Loucy (cell line): ENCODE measurements at regions not wholly inside any gene's neighbourhood (a gene's known extent, or its start where the extent isn't known, plus 50 kb on each side); places are given as distances from the start of the nearest gene placed in this dataset.

Experiments used
- H2AFZ ChIP-seq: fragments of 200-600 bp; sonication (generic); 2 replicates; pipeline ENCODE4 v1.6.0; 2016; ENCODE audit warnings: antibody characterized with exemption, mild to moderate bottlenecking, low read length, moderate library complexity
- H3F3A ChIP-seq: fragments of 200-600 bp; 2 replicates; pipeline ENCODE4 v1.6.0; 2016; ENCODE audit warnings: antibody characterized with exemption, low read depth, mild to moderate bottlenecking
- H3K27me3 ChIP-seq: fragments of 200-600 bp; sonication (generic); 2 replicates; pipeline ENCODE4 v1.6.1; 2014; ENCODE audit warnings: low read length, mild to moderate bottlenecking; ENCODE audit not compliant: insufficient read depth, poor library complexity, severe bottlenecking
- H3K36me3 ChIP-seq: fragments of 200-600 bp; sonication (generic); 2 replicates; pipeline ENCODE4 v1.6.1; 2016; ENCODE audit warnings: low read length; ENCODE audit not compliant: insufficient read depth
- H3K4me1 ChIP-seq: fragments of 200-600 bp; sonication (generic); 2 replicates; pipeline ENCODE4 v1.5.1; 2014; ENCODE audit warnings: low read length, mild to moderate bottlenecking; ENCODE audit not compliant: insufficient read depth, poor library complexity, severe bottlenecking
- H3K4me2 ChIP-seq: fragments of 200-600 bp; sonication (generic); 2 replicates; pipeline ENCODE4 v1.6.0; 2014; ENCODE audit warnings: antibody characterized with exemption, low read length, low read depth, mild to moderate bottlenecking; ENCODE audit not compliant: poor library complexity, severe bottlenecking
- H3K4me3 ChIP-seq: fragments of 200-600 bp; sonication (generic); 2 replicates; pipeline ENCODE4 v1.5.1; 2014; ENCODE audit warnings: low read length, mild to moderate bottlenecking, mixed read lengths; ENCODE audit not compliant: poor library complexity, severe bottlenecking
- H3K79me2 ChIP-seq: fragments of 200-600 bp; sonication (generic); 2 replicates; pipeline ENCODE4 v1.6.1; 2014; ENCODE audit warnings: low read length; ENCODE audit not compliant: insufficient read depth
- H3K9ac ChIP-seq: fragments of 200-600 bp; sonication (generic); 2 replicates; pipeline ENCODE4 v1.6.0; 2014; ENCODE audit warnings: mild to moderate bottlenecking, low read depth, low read length, moderate library complexity; ENCODE audit not compliant: poor library complexity, severe bottlenecking
- H3K9me2 ChIP-seq: fragments of 200-600 bp; sonication (generic); replicated peaks from 2 replicates; pipeline ENCODE4 v1.6.1; 2016; ENCODE audit warnings: low read depth, low read length, mixed read lengths
- H3K9me3 ChIP-seq: fragments of 200-600 bp; sonication (generic); 2 replicates; pipeline ENCODE4 v1.6.1; 2014; ENCODE audit warnings: mild to moderate bottlenecking, antibody characterized with exemption, low read length, low read depth; ENCODE audit not compliant: insufficient read depth
- H4K20me1 ChIP-seq: fragments of 200-600 bp; sonication (generic); 2 replicates; pipeline ENCODE4 v1.6.0; 2014; ENCODE audit warnings: antibody characterized with exemption, low read length, mild to moderate bottlenecking; ENCODE audit not compliant: insufficient read depth, poor library complexity, severe bottlenecking
- EZH2phosphoT487 ChIP-seq: fragments of 200-600 bp; IDR thresholded peaks from 2 replicates; pipeline ENCODE4 v1.6.1; 2018; ENCODE audit warnings: antibody characterized with exemption, mild to moderate bottlenecking, moderate library complexity, borderline replicate concordance
- TF ChIP-seq, protein P1 (sequence below): fragments of 200-600 bp; sonication (generic); conservative IDR thresholded peaks from 2 replicates; pipeline ENCODE4 v1.5.1; 2014; ENCODE audit warnings: mild to moderate bottlenecking, antibody characterized with exemption, low read length

DNA sequence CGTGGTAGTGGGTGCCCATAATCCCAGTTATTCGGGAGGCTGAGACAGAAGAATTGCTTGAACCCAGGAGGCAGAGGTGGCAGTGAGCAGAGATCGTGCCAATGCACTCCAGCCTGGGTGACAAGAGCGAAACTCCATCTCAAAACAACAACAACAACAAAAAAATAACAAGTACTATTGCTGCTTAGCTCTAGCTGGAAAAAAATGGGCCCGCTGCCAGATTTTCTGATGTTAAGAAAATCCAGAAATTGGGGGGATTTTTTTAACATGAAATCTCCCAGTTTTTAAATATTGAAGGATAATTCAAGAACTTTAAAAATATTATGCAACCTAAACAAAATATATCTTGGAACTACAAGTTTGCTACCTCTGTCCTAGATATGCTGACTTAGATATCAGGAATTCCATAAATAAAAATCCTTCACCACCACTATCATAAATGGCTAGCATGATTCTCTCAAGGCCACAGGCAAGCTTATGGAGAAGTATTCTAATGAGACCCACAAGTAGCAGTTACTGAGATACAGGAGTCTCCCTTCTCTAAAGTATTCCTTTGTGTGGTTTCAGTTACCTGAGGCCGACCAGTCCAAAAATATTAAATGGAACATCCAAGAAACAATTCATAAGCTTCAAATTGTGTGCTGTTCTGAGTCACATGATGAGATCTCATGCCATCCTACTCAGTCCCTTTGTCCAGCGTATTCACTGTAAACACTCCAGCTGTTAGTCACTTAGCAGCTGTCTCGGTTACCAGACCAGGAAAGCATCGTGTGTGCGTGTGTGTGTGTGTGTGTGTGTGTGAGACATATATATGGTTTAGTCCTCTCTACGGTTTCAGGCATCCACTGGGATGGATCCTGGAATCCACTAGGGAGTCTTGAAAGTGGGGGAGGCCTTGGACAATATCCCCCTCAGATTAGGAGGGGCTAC, 277.2 kb downstream of the TBL1XR1 start:
- Histone ChIP-seq H3K4me1 (peaks cover 5% of the 10 kb centered on the region), H3K9me2 (no peaks in the 10 kb centered on the region), H3K36me3 (no peaks in the 10 kb centered on the region), H4K20me1 (no peaks in the 10 kb centered on the region), H3K4me3 (no peak overlapping the region), H3F3A (no peaks in the 10 kb centered on the region), H3K9ac (no peak overlapping the region), H3K27me3 (no peaks in the 10 kb centered on the region), H3K9me3 (no peaks in the 10 kb centered on the region), H3K4me2 (no peak overlapping the region), H3K79me2 (no peaks in the 10 kb centered on the region), H2AFZ (no peak overlapping the region)
- no peak for TF ChIP-seq EZH2phosphoT487
- TF ChIP-seq, protein P1, sequence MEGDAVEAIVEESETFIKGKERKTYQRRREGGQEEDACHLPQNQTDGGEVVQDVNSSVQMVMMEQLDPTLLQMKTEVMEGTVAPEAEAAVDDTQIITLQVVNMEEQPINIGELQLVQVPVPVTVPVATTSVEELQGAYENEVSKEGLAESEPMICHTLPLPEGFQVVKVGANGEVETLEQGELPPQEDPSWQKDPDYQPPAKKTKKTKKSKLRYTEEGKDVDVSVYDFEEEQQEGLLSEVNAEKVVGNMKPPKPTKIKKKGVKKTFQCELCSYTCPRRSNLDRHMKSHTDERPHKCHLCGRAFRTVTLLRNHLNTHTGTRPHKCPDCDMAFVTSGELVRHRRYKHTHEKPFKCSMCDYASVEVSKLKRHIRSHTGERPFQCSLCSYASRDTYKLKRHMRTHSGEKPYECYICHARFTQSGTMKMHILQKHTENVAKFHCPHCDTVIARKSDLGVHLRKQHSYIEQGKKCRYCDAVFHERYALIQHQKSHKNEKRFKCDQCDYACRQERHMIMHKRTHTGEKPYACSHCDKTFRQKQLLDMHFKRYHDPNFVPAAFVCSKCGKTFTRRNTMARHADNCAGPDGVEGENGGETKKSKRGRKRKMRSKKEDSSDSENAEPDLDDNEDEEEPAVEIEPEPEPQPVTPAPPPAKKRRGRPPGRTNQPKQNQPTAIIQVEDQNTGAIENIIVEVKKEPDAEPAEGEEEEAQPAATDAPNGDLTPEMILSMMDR = no peak

DNA sequence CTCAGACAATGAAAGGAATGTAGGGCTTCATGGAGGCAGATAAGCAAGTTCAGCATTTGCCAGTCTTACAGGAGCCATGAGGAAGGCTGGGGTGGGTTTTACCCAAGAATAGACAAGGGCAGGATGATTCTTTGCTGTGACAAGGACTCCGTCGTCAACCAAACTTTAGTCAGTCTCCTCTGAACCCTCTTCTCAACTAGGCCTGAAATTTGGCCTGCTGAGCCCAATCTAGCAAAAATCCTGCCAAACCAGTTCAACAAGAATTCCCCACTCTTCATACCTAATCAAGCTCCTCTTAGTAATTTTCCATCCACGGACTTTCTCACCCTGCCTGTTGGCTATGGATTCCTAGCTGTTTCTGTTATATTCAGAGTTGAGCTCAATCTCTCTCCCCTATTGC, 280.5 kb downstream of the TBL1XR1 start:
- Histone ChIP-seq H3K4me3 (no peak overlapping the region), H3K4me2 (no peak overlapping the region), H3K9ac (no peak overlapping the region)

DNA sequence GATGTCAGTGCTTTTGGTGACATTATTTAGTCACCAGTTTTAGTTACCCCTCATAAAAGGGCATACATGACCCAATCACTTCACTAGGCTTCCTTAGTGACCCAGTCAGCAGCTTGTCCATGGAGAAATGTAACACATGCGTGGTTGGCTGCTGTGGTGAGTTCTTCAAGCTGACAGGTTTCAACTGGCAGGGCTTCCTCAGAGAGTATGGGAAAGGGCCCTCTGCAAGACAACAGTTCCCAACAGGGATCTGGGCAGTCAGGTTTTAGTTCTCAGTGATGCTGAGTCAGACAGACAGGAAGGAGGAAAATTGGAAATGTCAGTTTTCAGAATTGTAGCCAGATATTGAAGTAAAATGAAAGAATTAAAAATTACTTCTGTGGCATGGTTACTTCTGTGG, 282.5 kb downstream of the TBL1XR1 start:
- no peaks in the 10 kb centered on the region for H4K20me1 ChIP-seq
- no peak overlapping the region for H3K4me3 ChIP-seq
- no peaks in the 10 kb centered on the region for H3K79me2 ChIP-seq
- no peaks in the 10 kb centered on the region for H3F3A ChIP-seq
- H3K9me3 ChIP-seq = no peaks in the 10 kb centered on the region
- H3K9me2 ChIP-seq = no peaks in the 10 kb centered on the region
- H3K4me1 ChIP-seq = no peaks in the 10 kb centered on the region
- no peak overlapping the region for H2AFZ ChIP-seq
- TF ChIP-seq, protein P1 = no peak
- TF ChIP-seq EZH2phosphoT487 = no peak
- H3K27me3 ChIP-seq = no peaks in the 10 kb centered on the region
- no peaks in the 10 kb centered on the region for H3K36me3 ChIP-seq
- no peak overlapping the region for H3K4me2 ChIP-seq
- no peak overlapping the region for H3K9ac ChIP-seq

More for the DNA sequence above, 280.5 kb downstream of the TBL1XR1 start:
- Histone ChIP-seq H2AFZ (no peak overlapping the region), H3K4me1 (no peaks in the 10 kb centered on the region), H3K36me3 (no peaks in the 10 kb centered on the region), H4K20me1 (no peaks in the 10 kb centered on the region), H3K9me2 (no peaks in the 10 kb centered on the region), H3F3A (no peaks in the 10 kb centered on the region), H3K9me3 (no peaks in the 10 kb centered on the region), H3K79me2 (no peaks in the 10 kb centered on the region), H3K27me3 (no peaks in the 10 kb centered on the region)
- TF ChIP-seq, protein P1 = no peak
- TF ChIP-seq EZH2phosphoT487 = no peak
